H9 (cell line): ENCODE measurements at regions not wholly inside any gene's neighbourhood (a gene's known extent, or its start where the extent isn't known, plus 50 kb on each side); places are given as distances from the start of the nearest gene placed in this dataset.
"Not testable (repeated sequence)": the region's sequence is repeated elsewhere in the genome, so short reads cannot be mapped to it uniquely, and the experiment has no call there.

Source experiments
- DNase-seq: peaks from one replicate; pipeline ENCODE4 v3.0.0-alpha.2; 2017
- H2AFZ ChIP-seq: one replicate; pipeline ENCODE4 v1.6.1; 2013; ENCODE audit warnings: mild to moderate bottlenecking, low read length, control low read depth, moderate library complexity
- H2AK5ac ChIP-seq: 2 replicates; pipeline ENCODE4 v1.6.1; 2013; ENCODE audit warnings: low read length, control low read depth, mixed read lengths; ENCODE audit not compliant: insufficient read length
- H2BK120ac ChIP-seq: one replicate; pipeline ENCODE4 v1.6.1; 2013; ENCODE audit warnings: low read depth, mild to moderate bottlenecking, low read length, control low read depth, inconsistent platforms; ENCODE audit not compliant: poor library complexity, severe bottlenecking
- H2BK12ac ChIP-seq: 2 replicates; pipeline ENCODE4 v1.6.1; 2013; ENCODE audit warnings: low read length, control low read depth, mixed read lengths, low read depth; ENCODE audit not compliant: insufficient read length
- H2BK15ac ChIP-seq: 2 replicates; pipeline ENCODE4 v1.6.1; 2013; ENCODE audit warnings: low read depth, low read length, control low read depth
- H2BK20ac ChIP-seq: one replicate; pipeline ENCODE4 v1.6.1; 2013; ENCODE audit warnings: low read depth, mild to moderate bottlenecking, low read length, control low read depth, inconsistent platforms; ENCODE audit not compliant: poor library complexity, severe bottlenecking
- H2BK5ac ChIP-seq: 2 replicates; pipeline ENCODE4 v1.6.1; 2013; ENCODE audit warnings: low read length, control low read depth, mixed read lengths; ENCODE audit not compliant: insufficient read length
- H3K14ac ChIP-seq: 2 replicates; pipeline ENCODE4 v1.6.1; 2013; ENCODE audit warnings: low read length, control low read depth; ENCODE audit not compliant: insufficient read depth
- H3K18ac ChIP-seq: 2 replicates; pipeline ENCODE4 v1.6.1; 2013; ENCODE audit warnings: low read depth, mild to moderate bottlenecking, mixed read lengths, low read length, control low read depth; ENCODE audit not compliant: insufficient read length
- H3K23ac ChIP-seq: 2 replicates; pipeline ENCODE4 v1.6.1; 2013; ENCODE audit warnings: low read length, control low read depth, mixed read lengths, low read depth; ENCODE audit not compliant: insufficient read length
- H3K23me2 ChIP-seq: 2 replicates; pipeline ENCODE4 v1.6.1; 2013; ENCODE audit warnings: low read depth, mild to moderate bottlenecking, mixed read lengths, low read length, control low read depth; ENCODE audit not compliant: insufficient read length, poor library complexity, severe bottlenecking
- H3K27ac ChIP-seq: 2 replicates; pipeline ENCODE4 v1.5.1; 2013; ENCODE audit warnings: low read length, control low read depth, mixed read lengths, low read depth; ENCODE audit not compliant: insufficient read length
- H3K27me3 ChIP-seq: 2 replicates; pipeline ENCODE4 v1.6.1; 2013; ENCODE audit warnings: low read length, control low read depth, inconsistent platforms; ENCODE audit not compliant: insufficient read depth
- H3K4ac ChIP-seq: 2 replicates; pipeline ENCODE4 v1.6.1; 2013; ENCODE audit warnings: low read depth, mild to moderate bottlenecking, control low read depth, inconsistent platforms, low read length, moderate library complexity
- H3K4me1 ChIP-seq: 2 replicates; pipeline ENCODE4 v1.6.1; 2013; ENCODE audit warnings: low read length, control low read depth, inconsistent platforms; ENCODE audit not compliant: insufficient read depth
- H3K4me2 ChIP-seq: 2 replicates; pipeline ENCODE4 v1.6.1; 2013; ENCODE audit warnings: low read length, control low read depth, mixed read lengths; ENCODE audit not compliant: insufficient read length, insufficient read depth
- H3K56ac ChIP-seq: 2 replicates; pipeline ENCODE4 v1.6.1; 2013; ENCODE audit warnings: low read depth, mild to moderate bottlenecking, mixed read lengths, low read length, control low read depth; ENCODE audit not compliant: insufficient read length
- H3K79me1 ChIP-seq: 2 replicates; pipeline ENCODE4 v1.6.1; 2013; ENCODE audit warnings: low read depth, mild to moderate bottlenecking, moderate library complexity, low read length, control low read depth, inconsistent platforms; ENCODE audit not compliant: insufficient read depth, poor library complexity, severe bottlenecking
- H3K79me2 ChIP-seq: 2 replicates; pipeline ENCODE4 v1.6.1; 2013; ENCODE audit warnings: low read length, control low read depth, inconsistent platforms; ENCODE audit not compliant: insufficient read depth
- H3K9ac ChIP-seq: 2 replicates; pipeline ENCODE4 v1.6.1; 2013; ENCODE audit warnings: low read length, control low read depth, mixed read lengths; ENCODE audit not compliant: insufficient read length; ENCODE audit errors: extremely low read depth
- H3K9me3 ChIP-seq: one replicate; pipeline ENCODE4 v1.6.1; 2013; ENCODE audit warnings: low read depth, low read length, inconsistent platforms; ENCODE audit not compliant: control insufficient read depth
- H3T11ph ChIP-seq: one replicate; pipeline ENCODE4 v1.6.1; 2013; ENCODE audit warnings: mild to moderate bottlenecking, low read length, control low read depth, inconsistent platforms
- H4K20me1 ChIP-seq: one replicate; pipeline ENCODE4 v1.6.1; 2013; ENCODE audit not compliant: control insufficient read depth, insufficient read length, insufficient read depth
- H4K5ac ChIP-seq: 2 replicates; pipeline ENCODE4 v1.6.1; 2013; ENCODE audit warnings: low read depth, mild to moderate bottlenecking, mixed read lengths, low read length, control low read depth; ENCODE audit not compliant: insufficient read length
- H4K8ac ChIP-seq: replicated peaks from 2 replicates; pipeline ENCODE4 v1.6.1; 2013; ENCODE audit warnings: low read length, control low read depth, mixed read lengths, low read depth; ENCODE audit not compliant: insufficient read length
- H4K91ac ChIP-seq: 2 replicates; pipeline ENCODE4 v1.6.1; 2013; ENCODE audit warnings: low read depth, mild to moderate bottlenecking, moderate library complexity, mixed read lengths, low read length, control low read depth; ENCODE audit not compliant: insufficient read length
- H3K27ac Mint-ChIP-seq, 3 experiments: 2 replicates in 2 of 3; 3 replicates in 1 of 3; pipeline ENCODE4 v1.8.0; 2020 to 2021; ENCODE audit warnings: mixed read lengths in 3 of 3, mild to moderate bottlenecking in 1 of 3, moderate library complexity in 1 of 3
- H3K27me3 Mint-ChIP-seq: 2 replicates; pipeline ENCODE4 v1.8.0; 2021; ENCODE audit warnings: low read depth, mild to moderate bottlenecking, moderate library complexity, mixed read lengths
- H3K36me3 Mint-ChIP-seq, 3 experiments: 2 replicates in 2 of 3; 3 replicates in 1 of 3; pipeline ENCODE4 v1.8.0; 2020 to 2021; ENCODE audit warnings: low read depth in 3 of 3, mixed read lengths in 3 of 3; ENCODE audit not compliant: insufficient read depth in 1 of 3
- H3K4me1 Mint-ChIP-seq, 2 experiments: 2 replicates each; pipeline ENCODE4 v1.8.0; 2020; ENCODE audit warnings: mixed read lengths in 2 of 2
- H3K4me3 Mint-ChIP-seq, 2 experiments: 2 replicates in 1 of 2; 3 replicates in 1 of 2; pipeline ENCODE4 v1.8.0; 2020 to 2021; ENCODE audit warnings: mild to moderate bottlenecking in 2 of 2, mixed read lengths in 2 of 2, moderate library complexity in 1 of 2
- H3K9me3 Mint-ChIP-seq, 2 experiments: 2 replicates in 1 of 2; 3 replicates in 1 of 2; pipeline ENCODE4 v1.8.0; 2020; ENCODE audit warnings: mild to moderate bottlenecking in 2 of 2, mixed read lengths in 2 of 2, moderate library complexity in 1 of 2
- WGBS: extraction: QIAGEN DNeasy Blood & Tissue Kit; methylation state at CpG from one replicate; pipeline ENCODE4 v1.1.7; 2013; ENCODE audit warnings: missing lambda C conversion rate, low lambda C conversion rate, mixed read lengths; ENCODE audit not compliant: insufficient read length; ENCODE audit errors: extremely low coverage; 5-methylcytosine and 5-hydroxymethylcytosine counted together
- TF ChIP-seq, protein P1 (sequence below): fragments of 200-600 bp; sonication (generic); conservative IDR thresholded peaks from 3 replicates; pipeline ENCODE4 v1.8.0; 2021; ENCODE audit warnings: antibody characterized with exemption, mild to moderate bottlenecking

DNA sequence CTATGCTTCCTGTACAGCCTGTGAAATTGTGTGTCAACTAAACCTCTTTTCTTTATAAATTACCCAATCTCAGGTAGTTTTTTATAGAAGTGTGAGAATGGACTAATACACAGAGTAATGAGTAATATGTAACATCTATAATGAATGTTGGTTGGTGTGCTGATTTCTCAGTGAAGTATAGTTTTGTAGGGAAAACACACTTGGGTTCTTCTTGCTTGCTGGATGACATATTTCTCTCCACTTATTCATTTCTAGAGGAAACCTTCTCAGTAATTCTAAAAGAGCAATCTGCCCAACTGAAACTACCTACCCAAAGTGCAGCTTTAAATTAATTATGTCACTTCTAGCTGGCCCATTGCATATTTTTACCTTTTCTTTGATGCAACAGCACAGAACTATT, 81.1 kb upstream of the RORB start:
- Histone ChIP-seq H2BK15ac (no peak overlapping the region), H4K20me1 (no peaks in the 10 kb centered on the region), H3K56ac (peak overlapping the region; percentile 50), H3K4ac (no peak overlapping the region), H2BK12ac (no peak overlapping the region), H4K8ac (no peak overlapping the region), H3K4me2 (no peak overlapping the region), H3T11ph (no peak overlapping the region), H3K79me2 (no peaks in the 10 kb centered on the region), H2BK120ac (no peak overlapping the region), H4K5ac (no peak overlapping the region), H3K27ac (no peak overlapping the region), H3K18ac (no peak overlapping the region), H3K23ac (no peak overlapping the region), H3K14ac (no peak overlapping the region), H2AK5ac (no peak overlapping the region), H3K9me3 (no peaks in the 10 kb centered on the region), H2BK5ac (no peak overlapping the region), H3K23me2 (no peaks in the 10 kb centered on the region), H3K79me1 (no peaks in the 10 kb centered on the region), H3K27me3 (no peaks in the 10 kb centered on the region), H2BK20ac (no peak overlapping the region), H3K9ac (no peak overlapping the region), H4K91ac (no peak overlapping the region), H3K4me1 (no peaks in the 10 kb centered on the region), H2AFZ (no peak overlapping the region)
- no peak for DNase-seq
- Mint-ChIP-seq H3K4me1 (peaks cover 3 to 7% of the 10 kb centered on the region in 2 experiments; a peak in 1 of 4 replicates), H3K9me3 (no peaks in the 10 kb centered on the region; a peak in 1 of 5 replicates), H3K27ac (no peak overlapping the region), H3K27me3 (no peaks in the 10 kb centered on the region), H3K36me3 (no peaks in the 10 kb centered on the region), H3K4me3 (no peak overlapping the region)
- TF ChIP-seq, protein P1, sequence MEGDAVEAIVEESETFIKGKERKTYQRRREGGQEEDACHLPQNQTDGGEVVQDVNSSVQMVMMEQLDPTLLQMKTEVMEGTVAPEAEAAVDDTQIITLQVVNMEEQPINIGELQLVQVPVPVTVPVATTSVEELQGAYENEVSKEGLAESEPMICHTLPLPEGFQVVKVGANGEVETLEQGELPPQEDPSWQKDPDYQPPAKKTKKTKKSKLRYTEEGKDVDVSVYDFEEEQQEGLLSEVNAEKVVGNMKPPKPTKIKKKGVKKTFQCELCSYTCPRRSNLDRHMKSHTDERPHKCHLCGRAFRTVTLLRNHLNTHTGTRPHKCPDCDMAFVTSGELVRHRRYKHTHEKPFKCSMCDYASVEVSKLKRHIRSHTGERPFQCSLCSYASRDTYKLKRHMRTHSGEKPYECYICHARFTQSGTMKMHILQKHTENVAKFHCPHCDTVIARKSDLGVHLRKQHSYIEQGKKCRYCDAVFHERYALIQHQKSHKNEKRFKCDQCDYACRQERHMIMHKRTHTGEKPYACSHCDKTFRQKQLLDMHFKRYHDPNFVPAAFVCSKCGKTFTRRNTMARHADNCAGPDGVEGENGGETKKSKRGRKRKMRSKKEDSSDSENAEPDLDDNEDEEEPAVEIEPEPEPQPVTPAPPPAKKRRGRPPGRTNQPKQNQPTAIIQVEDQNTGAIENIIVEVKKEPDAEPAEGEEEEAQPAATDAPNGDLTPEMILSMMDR = no peak

DNA sequence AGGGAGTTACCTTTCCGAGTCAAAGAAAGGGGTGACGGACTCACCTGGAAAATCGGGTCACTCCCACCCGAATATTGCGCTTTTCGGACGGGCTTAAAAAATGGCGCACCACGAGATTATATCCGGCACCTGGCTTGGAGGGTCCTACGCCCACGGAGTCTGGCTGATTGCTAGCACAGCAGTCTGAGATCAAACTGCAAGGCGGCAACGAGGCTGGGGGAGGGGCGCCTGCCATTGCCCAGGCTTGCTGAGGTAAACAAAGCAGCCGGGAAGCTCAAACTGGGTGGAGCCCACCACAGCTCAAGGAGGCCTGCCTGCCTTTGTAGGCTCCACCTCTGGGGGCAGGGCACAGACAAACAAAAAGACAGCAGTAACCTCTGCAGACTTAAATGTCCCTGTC, 72.6 kb upstream of the RORB start:
- WGBS = no CpG with 5 or more reads among the region's 16 CpGs
- H4K5ac ChIP-seq, H3K23me2 ChIP-seq, H3K9me3 ChIP-seq, H3K27ac ChIP-seq, H3K27me3 ChIP-seq, H3K4me1 ChIP-seq, H4K8ac ChIP-seq, H3K23ac ChIP-seq, H2BK12ac ChIP-seq, H2BK5ac ChIP-seq, H3K14ac ChIP-seq, H3T11ph ChIP-seq, H3K18ac ChIP-seq, H3K4ac ChIP-seq, H3K4me2 ChIP-seq, H3K27me3 Mint-ChIP-seq, H4K20me1 ChIP-seq, H3K9ac ChIP-seq, H2BK20ac ChIP-seq, H2BK120ac ChIP-seq, H3K56ac ChIP-seq, H3K79me2 ChIP-seq, H2BK15ac ChIP-seq, H2AK5ac ChIP-seq, H3K9me3 Mint-ChIP-seq, H2AFZ ChIP-seq, H4K91ac ChIP-seq, DNase-seq, H3K79me1 ChIP-seq, H3K36me3 Mint-ChIP-seq: not testable (repeated sequence)
- Mint-ChIP-seq H3K4me3 (peak overlapping the region in 1 of 2 experiments; percentile 46; a peak in 2 of 5 replicates), H3K4me1 (peaks cover 12 to 20% of the 10 kb centered on the region in 2 experiments), H3K27ac (peak overlapping the region in 2 of 3 experiments; percentile 8 to 53; a peak in 2 of 7 replicates)
